Tibial nerve (tissue), 3 donors: ENCODE measurements at regions not wholly inside any gene's neighbourhood (a gene's known extent, or its start where the extent isn't known, plus 50 kb on each side); places are given as distances from the start of the nearest gene placed in this dataset.
"Not testable (repeated sequence)": the region's sequence is repeated elsewhere in the genome, so short reads cannot be mapped to it uniquely, and the experiment has no call there.

Experiments used
- POLR2A ChIP-seq, 2 donors: fragments of 450-650 bp; IDR thresholded peaks; one replicate each; pipeline ENCODE4 v1.6.1; 2017; ENCODE audit warnings: antibody characterized with exemption in 2 of 2, mild to moderate bottlenecking in 2 of 2, moderate library complexity in 2 of 2
- TF ChIP-seq, protein P1 (sequence below), 5 experiments: fragments of 200-600 bp in 3 of 5; fragments of 450-650 bp in 2 of 5; sonication (generic) in 3 of 5; IDR thresholded peaks; one replicate each; pipeline ENCODE4 v1.5.1; 2016 to 2019; ENCODE audit warnings: antibody characterized with exemption in 5 of 5, mild to moderate bottlenecking in 3 of 5, moderate library complexity in 2 of 5

DNA sequence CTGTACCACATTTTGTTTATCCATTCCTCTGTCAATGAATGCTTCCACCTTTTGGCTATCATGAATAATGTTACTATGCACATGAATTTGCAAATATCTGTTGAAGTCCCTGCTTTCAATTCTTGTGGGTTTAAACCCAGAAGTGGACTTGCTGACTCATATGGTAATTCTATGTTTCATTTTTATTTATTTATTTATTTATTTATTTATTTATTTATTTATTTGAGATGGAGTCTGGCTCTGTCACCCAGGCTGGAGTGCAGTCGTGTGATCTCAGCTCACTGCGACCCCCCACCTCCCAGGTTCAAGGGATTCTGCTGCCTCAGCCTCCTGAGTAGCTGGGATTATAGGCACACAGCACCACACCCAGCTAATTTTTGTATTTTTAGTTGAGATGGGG, 664.3 kb downstream of the KCNJ18 start:
- TF ChIP-seq, protein P1, sequence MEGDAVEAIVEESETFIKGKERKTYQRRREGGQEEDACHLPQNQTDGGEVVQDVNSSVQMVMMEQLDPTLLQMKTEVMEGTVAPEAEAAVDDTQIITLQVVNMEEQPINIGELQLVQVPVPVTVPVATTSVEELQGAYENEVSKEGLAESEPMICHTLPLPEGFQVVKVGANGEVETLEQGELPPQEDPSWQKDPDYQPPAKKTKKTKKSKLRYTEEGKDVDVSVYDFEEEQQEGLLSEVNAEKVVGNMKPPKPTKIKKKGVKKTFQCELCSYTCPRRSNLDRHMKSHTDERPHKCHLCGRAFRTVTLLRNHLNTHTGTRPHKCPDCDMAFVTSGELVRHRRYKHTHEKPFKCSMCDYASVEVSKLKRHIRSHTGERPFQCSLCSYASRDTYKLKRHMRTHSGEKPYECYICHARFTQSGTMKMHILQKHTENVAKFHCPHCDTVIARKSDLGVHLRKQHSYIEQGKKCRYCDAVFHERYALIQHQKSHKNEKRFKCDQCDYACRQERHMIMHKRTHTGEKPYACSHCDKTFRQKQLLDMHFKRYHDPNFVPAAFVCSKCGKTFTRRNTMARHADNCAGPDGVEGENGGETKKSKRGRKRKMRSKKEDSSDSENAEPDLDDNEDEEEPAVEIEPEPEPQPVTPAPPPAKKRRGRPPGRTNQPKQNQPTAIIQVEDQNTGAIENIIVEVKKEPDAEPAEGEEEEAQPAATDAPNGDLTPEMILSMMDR (IDR thresholded peaks at IDR 0.05), result not testable (repeated sequence)
- TF ChIP-seq POLR2A (IDR thresholded peaks at IDR 0.05), result not testable (repeated sequence)
